Pancreas (tissue), 10 donors: ENCODE measurements at regions not wholly inside any gene's neighbourhood (a gene's known extent, or its start where the extent isn't known, plus 50 kb on each side); places are given as distances from the start of the nearest gene placed in this dataset.

ENCODE experiments used
- ATAC-seq, 4 donors: fragments of 200-7000 bp; cut with Tn5 transposase; one replicate each; pipeline versions ENCODE4 v1.8.0 to v1.9.1; 2020; ENCODE audit warnings: mild to moderate bottlenecking in 4 of 4, moderate library complexity in 4 of 4
- DNase-seq, 6 donors: peaks; one replicate each; pipeline ENCODE4 v3.0.0-alpha.2; 2020
- FAIRE-seq: peaks from 2 replicates; lab custom pipeline; 2012; peaks lifted over from hg19 to GRCh38; lab: Jason Lieb, UNC
- H3K27ac ChIP-seq, 4 donors: fragments of 200-600 bp; sonication (generic); 1 replicate in 3 of 4; 2 replicates in 1 of 4; pipeline versions ENCODE4 v1.5.0 to v1.8.0; 2020
- H3K27me3 ChIP-seq, 4 donors: fragments of 200-600 bp; one replicate each; pipeline ENCODE4 v1.8.0; 2021
- H3K36me3 ChIP-seq, 3 donors: fragments of 200-600 bp; sonication (generic) in 1 of 3; one replicate each; pipeline versions ENCODE4 v1.5.0 to v1.8.0; 2020 to 2021
- H3K4me1 ChIP-seq, 3 donors: fragments of 200-600 bp; one replicate each; pipeline ENCODE4 v1.8.0; 2021
- H3K4me3 ChIP-seq, 4 donors: fragments of 200-600 bp; sonication (generic) in 2 of 4; one replicate each; pipeline versions ENCODE4 v1.5.0 to v1.8.0; 2020 to 2021
- H3K9me3 ChIP-seq, 4 donors: fragments of 200-600 bp; one replicate each; pipeline ENCODE4 v1.8.0; 2021
- CTCF ChIP-seq, 4 donors: fragments of 200-600 bp; sonication (generic) in 3 of 4; IDR thresholded peaks; one replicate each; pipeline versions ENCODE4 v1.5.0 to v1.8.0; 2021; ENCODE audit warnings: antibody characterized with exemption in 4 of 4
- WGBS, 2 donors: extraction: QIAGEN DNeasy Blood & Tissue Kit; methylation state at CpG; one replicate each; pipeline ENCODE4 v1.1.7; 2013; 5-methylcytosine and 5-hydroxymethylcytosine counted together
- intact Hi-C, 3 donors: fragments of 100-400 bp; cut with DNase I; formaldehyde crosslinking; loops; one replicate each; pipeline versions ENCODE4 v1.11.1 to v1.14.2; 2022
- donor health status: healthy with polysubstance abuse.
- donor health status: DM: no; HTN: no; CAD: no; lungs with moderate emphysema.
- donor health status: DM: no; HTN: no; CAD: no.
- donor health status: control.
- donor health status: control.
- donor health status: Bipolar disorder and iron deficiency.
- donor health status: DM: yes; HTN: yes; CAD: no.
- donor health status: DM: no; HTN: no; CAD: no.
- donor health status: DM: no; HTN: no; CAD: no.
- donor health status: DM: yes; HTN: yes; CAD: no.

GRCh38 chrX:33336783-33337182, 125.4 kb upstream of the DMD start:
- 6 to 7% methylated on average over 6 of the region's 6 CpGs for WGBS, 2 donors
- DNase-seq (peak in 1 of 6 donors; percentile 14), ATAC-seq (peak in 3 of 4 donors; percentile 60 to 65 (median 64)), FAIRE-seq (no peak)
- Histone ChIP-seq H3K4me1 (no peaks in the 10 kb centered on the region), H3K27me3 (peaks cover 0 to 28% (median 5%) of the 10 kb centered on the region in 4 donors), H3K9me3 (no peaks in the 10 kb centered on the region), H3K27ac (no peak overlapping the region), H3K4me3 (no peak overlapping the region), H3K36me3 (no peaks in the 10 kb centered on the region)
- peak in 1 of 4 donors; percentile 27 for TF ChIP-seq CTCF (IDR thresholded peaks at IDR 0.05)
- intact Hi-C loops: loop anchor here in 1 of 3 donors (10.0 kb wide), 1 partner anchor 802 kb away; no protein-coding TSS in a partner anchor

- intact Hi-C loops: loop anchor here in 1 of 3 donors (10.0 kb wide), 1 partner anchor 798 kb away; no protein-coding TSS in a partner anchor
- ATAC-seq (no peak), DNase-seq (no peak), FAIRE-seq (no peak)
- no peaks in the 10 kb centered on the region for H3K4me1 ChIP-seq
- WGBS, 2 donors: 61 to 74% methylated on average over 2 of the region's 2 CpGs
- no peaks in the 10 kb centered on the region for H3K36me3 ChIP-seq
- H3K9me3 ChIP-seq: no peaks in the 10 kb centered on the region
- H3K27me3 ChIP-seq: peaks cover 0 to 15% (median 6%) of the 10 kb centered on the region in 4 donors
- no peak overlapping the region for H3K4me3 ChIP-seq
- H3K27ac ChIP-seq: no peak overlapping the region
- TF ChIP-seq CTCF (IDR thresholded peaks at IDR 0.05): no peak
These were observed 121.9 kb upstream of the DMD start for GRCh38 chrX:33333271-33333670.

GRCh38 chrX:33330798-33331197, 119.4 kb upstream of the DMD start:
- no peak for FAIRE-seq
- DNase-seq: no peak
- ATAC-seq: no peak
- Histone ChIP-seq H3K27ac (no peak overlapping the region), H3K36me3 (no peaks in the 10 kb centered on the region), H3K4me1 (no peaks in the 10 kb centered on the region), H3K27me3 (peaks cover 0 to 7% (median 2%) of the 10 kb centered on the region in 4 donors), H3K4me3 (no peak overlapping the region), H3K9me3 (no peaks in the 10 kb centered on the region)
- intact Hi-C loops: loop anchor here in 1 of 3 donors (10.0 kb wide), 1 partner anchor 796 kb away; no protein-coding TSS in a partner anchor
- no peak for TF ChIP-seq CTCF (IDR thresholded peaks at IDR 0.05)
- WGBS, 2 donors: 49 to 64% methylated on average over 3 of the region's 3 CpGs

GRCh38 chrX:33324099-33324498, 112.8 kb upstream of the DMD start:
- WGBS, 2 donors: 65 to 79% methylated on average over 2 of the region's 2 CpGs
- ATAC-seq: no peak
- Histone ChIP-seq H3K4me1 (no peaks in the 10 kb centered on the region), H3K9me3 (no peaks in the 10 kb centered on the region), H3K27me3 (peaks cover 0 to 5% (median 1%) of the 10 kb centered on the region in 4 donors), H3K36me3 (no peaks in the 10 kb centered on the region), H3K4me3 (no peak overlapping the region), H3K27ac (no peak overlapping the region)
- TF ChIP-seq CTCF (IDR thresholded peaks at IDR 0.05): peak in 1 of 4 donors; percentile 23
- no peak for FAIRE-seq
- no peak for DNase-seq
- intact Hi-C loops: no loop called here

- intact Hi-C loops: no loop called here
- H3K27me3 ChIP-seq: peaks cover 0 to 7% (median 0%) of the 10 kb centered on the region in 4 donors
- H3K9me3 ChIP-seq: no peaks in the 10 kb centered on the region
- no peak for ATAC-seq
- no peaks in the 10 kb centered on the region for H3K36me3 ChIP-seq
- no peak for DNase-seq
- 75 to 84% methylated on average over 2 of the region's 2 CpGs for WGBS, 2 donors
- H3K27ac ChIP-seq: no peak overlapping the region
- TF ChIP-seq CTCF (IDR thresholded peaks at IDR 0.05): no peak
- no peak for FAIRE-seq
- no peaks in the 10 kb centered on the region for H3K4me1 ChIP-seq
- no peak overlapping the region for H3K4me3 ChIP-seq
These were observed 96.6 kb upstream of the DMD start for GRCh38 chrX:33307911-33308354.
